Lower lobe of right lung (tissue), 2 donors: ENCODE measurements at regions not wholly inside any gene's neighbourhood (a gene's known extent, or its start where the extent isn't known, plus 50 kb on each side); places are given as distances from the start of the nearest gene placed in this dataset.

ENCODE experiments used
- ATAC-seq, 2 donors: fragments of 200-7000 bp; cut with Tn5 transposase; one replicate each; pipeline ENCODE4 v1.9.1; 2020 to 2022; ENCODE audit warnings: mild to moderate bottlenecking in 2 of 2, moderate library complexity in 2 of 2
- DNase-seq: peaks from one replicate; pipeline ENCODE4 v3.0.0-alpha.2; 2020
- H3K27ac ChIP-seq: fragments of 200-600 bp; one replicate; pipeline ENCODE4 v1.8.0; 2022
- H3K27me3 ChIP-seq: fragments of 200-600 bp; one replicate; pipeline ENCODE4 v1.8.0; 2022; ENCODE audit warnings: low read depth
- H3K36me3 ChIP-seq: fragments of 200-600 bp; one replicate; pipeline ENCODE4 v1.8.0; 2022; ENCODE audit warnings: mild to moderate bottlenecking
- H3K4me1 ChIP-seq: fragments of 200-600 bp; one replicate; pipeline ENCODE4 v1.8.0; 2022
- H3K4me3 ChIP-seq: fragments of 200-600 bp; one replicate; pipeline ENCODE4 v1.8.0; 2022; ENCODE audit warnings: mild to moderate bottlenecking
- H3K9me3 ChIP-seq: fragments of 200-600 bp; one replicate; pipeline ENCODE4 v1.8.0; 2022
- CTCF ChIP-seq: fragments of 200-600 bp; IDR thresholded peaks from one replicate; pipeline ENCODE4 v1.8.0; 2022; ENCODE audit warnings: antibody characterized with exemption, mild to moderate bottlenecking
- intact Hi-C: fragments of 100-400 bp; cut with DNase I; formaldehyde crosslinking; loops from one replicate; pipeline ENCODE4 v1.11.0; 2022
- donor health status: DM: no; HTN: yes; CAD: no; lungs with severe emphysema.

- Histone ChIP-seq H3K4me1 (peaks cover 5% of the 10 kb centered on the region), H3K9me3 (no peaks in the 10 kb centered on the region), H3K36me3 (no peaks in the 10 kb centered on the region), H3K27me3 (no peaks in the 10 kb centered on the region), H3K4me3 (no peak overlapping the region), H3K27ac (no peak overlapping the region)
- ATAC-seq (peak; percentile 86 to 88), DNase-seq (no peak)
- TF ChIP-seq CTCF, result peak; percentile 76
- intact Hi-C loops, result loop anchor here (5.0 to 10.0 kb wide), 4 partner anchors 183 to 740 kb away; no protein-coding TSS in a partner anchor
These were observed 52.0 kb upstream of the RNU6-8 start for GRCh38 chr14:32254952-32255679.

DNA sequence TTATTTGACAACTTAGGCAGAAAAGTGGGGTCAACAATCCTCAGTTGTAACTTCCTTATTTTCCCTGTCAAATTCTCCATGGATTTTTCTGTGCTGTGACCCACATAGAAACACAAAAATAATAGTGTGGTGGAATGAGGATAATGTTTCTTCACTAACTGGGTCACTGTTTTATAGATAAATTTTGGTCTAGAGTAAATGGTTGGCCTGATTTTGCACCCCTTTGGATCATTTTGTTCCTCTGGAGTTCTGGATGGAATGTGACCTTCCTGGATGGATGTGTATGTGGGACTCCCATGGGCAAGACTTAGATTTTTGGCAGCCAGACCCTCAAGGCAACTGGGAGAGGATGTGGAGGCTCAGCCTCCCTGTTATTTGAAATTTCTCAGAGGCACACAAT, 52.7 kb upstream of the RNU6-8 start:
- Histone ChIP-seq H3K4me3 (no peak overlapping the region), H3K9me3 (no peaks in the 10 kb centered on the region), H3K27ac (no peak overlapping the region), H3K36me3 (no peaks in the 10 kb centered on the region), H3K4me1 (peaks cover 5% of the 10 kb centered on the region), H3K27me3 (no peaks in the 10 kb centered on the region)
- no peak for TF ChIP-seq CTCF
- ATAC-seq, result no peak
- intact Hi-C loops, result loop anchor here (10.0 kb wide), 2 partner anchors 321 to 741 kb away; no protein-coding TSS in a partner anchor
- DNase-seq, result no peak

- no peak for ATAC-seq
- no peak overlapping the region for H3K27ac ChIP-seq
These were observed 53.5 kb upstream of the RNU6-8 start for GRCh38 chr14:32256576-32256975.

DNA sequence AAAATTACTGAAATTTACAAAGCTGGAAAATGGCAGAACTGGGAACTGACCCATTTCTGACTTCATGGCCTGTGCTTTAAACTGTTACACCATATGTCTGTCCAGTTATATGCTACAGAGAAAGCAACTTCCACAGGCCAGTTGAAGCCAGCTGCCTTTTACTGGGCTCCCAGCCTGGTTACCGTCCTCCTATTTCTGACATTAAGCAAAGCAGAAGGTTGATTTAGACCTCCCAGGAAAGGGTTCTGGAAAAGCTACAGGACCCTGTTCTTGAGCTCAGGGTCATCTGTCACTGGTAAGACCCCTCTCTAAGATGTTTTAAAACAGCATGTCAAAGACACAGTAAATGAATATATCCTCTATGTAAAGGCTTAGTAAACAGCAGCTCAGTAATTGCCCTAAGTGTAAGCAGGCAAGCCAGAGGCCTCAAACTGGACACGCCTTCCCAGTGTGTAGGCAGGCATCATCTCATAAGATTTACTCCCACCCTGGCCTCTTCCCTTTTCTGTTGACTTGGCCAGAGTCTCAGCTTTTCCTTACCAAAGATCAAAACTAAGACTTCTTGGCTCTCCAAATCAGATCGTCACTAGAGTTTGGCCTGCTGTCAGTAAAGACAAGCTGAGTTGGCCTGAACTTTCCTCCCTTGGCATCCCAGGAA, 55.4 kb upstream of the RNU6-8 start:
- peaks cover 2% of the 10 kb centered on the region for H3K9me3 ChIP-seq
- no peaks in the 10 kb centered on the region for H3K4me1 ChIP-seq
- H3K36me3 ChIP-seq, result no peaks in the 10 kb centered on the region
- no peak for TF ChIP-seq CTCF
- H3K27me3 ChIP-seq, result no peaks in the 10 kb centered on the region
- H3K27ac ChIP-seq, result no peak overlapping the region
- DNase-seq (no peak), ATAC-seq (no peak)
- H3K4me3 ChIP-seq, result no peak overlapping the region
- intact Hi-C loops, result loop anchor here (10.0 kb wide), 2 partner anchors 324 to 744 kb away; no protein-coding TSS in a partner anchor

More at GRCh38 chr14:32256576-32256975, 53.5 kb upstream of the RNU6-8 start:
- Histone ChIP-seq H3K27me3 (no peaks in the 10 kb centered on the region), H3K36me3 (no peaks in the 10 kb centered on the region), H3K4me1 (peaks cover 5% of the 10 kb centered on the region), H3K9me3 (no peaks in the 10 kb centered on the region), H3K4me3 (no peak overlapping the region)
- DNase-seq, result no peak
- intact Hi-C loops, result loop anchor here (10.0 kb wide), 2 partner anchors 322 to 742 kb away; no protein-coding TSS in a partner anchor
- TF ChIP-seq CTCF, result no peak

GRCh38 chr14:32259368-32260013, 56.4 kb upstream of the RNU6-8 start:
- no peak for TF ChIP-seq CTCF
- no peak for ATAC-seq
- Histone ChIP-seq H3K27ac (no peak overlapping the region), H3K9me3 (peaks cover 12% of the 10 kb centered on the region), H3K27me3 (no peaks in the 10 kb centered on the region), H3K4me1 (no peaks in the 10 kb centered on the region), H3K36me3 (no peaks in the 10 kb centered on the region), H3K4me3 (no peak overlapping the region)
- intact Hi-C loops, result loop anchor here (10.0 kb wide), 2 partner anchors 325 to 745 kb away; no protein-coding TSS in a partner anchor
- no peak for DNase-seq
